ENCODE measurements at regions not wholly inside any gene's neighbourhood (a gene's known extent, or its start where the extent isn't known, plus 50 kb on each side); places are given as distances from the start of the nearest gene placed in this dataset.

DNA sequence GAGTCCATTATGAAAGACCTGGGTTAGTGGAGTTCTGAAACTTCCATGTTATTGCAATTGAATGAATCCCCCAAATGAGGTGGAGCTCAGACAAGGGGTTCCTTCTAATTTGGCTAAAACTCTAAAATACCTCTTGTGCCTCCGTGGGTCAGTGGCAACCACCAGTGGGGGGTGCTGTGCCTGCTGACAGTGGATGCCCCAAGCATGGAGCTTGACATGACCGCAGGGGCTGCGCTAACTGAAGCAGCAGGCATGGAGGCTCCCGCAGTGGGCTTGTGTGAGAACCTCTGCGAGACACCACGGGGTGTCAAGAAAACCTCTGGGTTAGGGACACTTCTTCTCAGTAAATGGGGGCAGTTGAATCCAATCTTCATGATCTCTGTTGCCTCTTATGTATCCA, 200.5 kb downstream of the DRD1 start:
- CTCF ChIA-PET: no interaction called here
- Histone ChIP-seq H3K9me2 (replicated peaks; ENCODE audit: low read length) (no peaks in the 10 kb centered on the region), H3K9ac (ENCODE audit: low read length) (no peak overlapping the region), H3K27me3 (ENCODE audit: low read length) (peaks cover 19% of the 10 kb centered on the region), H3K4me3 (ENCODE audit: low read length) (no peak overlapping the region), H3F3A (ENCODE audit: low read length, unreplicated experiment) (no peaks in the 10 kb centered on the region), H2AFZ (ENCODE audit: low read length) (no peak overlapping the region), H3K79me2 (ENCODE audit: low read length) (no peaks in the 10 kb centered on the region), H3K27ac (ENCODE audit: low read length) (no peak overlapping the region), H3K9me3 (ENCODE audit: low read length) (no peaks in the 10 kb centered on the region), H3K4me1 (ENCODE audit: insufficient read depth, low read length) (peaks cover 17% of the 10 kb centered on the region), H3K4me2 (ENCODE audit: low read length) (no peak overlapping the region), H3K36me3 (ENCODE audit: low read depth, low read length) (no peaks in the 10 kb centered on the region), H4K20me1 (ENCODE audit: low read length) (no peaks in the 10 kb centered on the region)
- BruUV-seq (replicated peaks): no TSS peak
- intact Hi-C loops (cut with micrococcal nuclease): no loop called here
- DNase-seq (no peak), ATAC-seq (no peak)
- POLR2A ChIA-PET (ENCODE audit: unreplicated experiment): no interaction called here
- TF ChIP-seq EZH2phosphoT487 (IDR thresholded peaks at IDR 0.05; ENCODE audit: borderline replicate concordance, low read length): no peak
- TF ChIP-seq CTCF (conservative IDR thresholded peaks at IDR 0.05; ENCODE audit: low read depth, low read length): no peak
- TF ChIP-seq EZH2 (IDR thresholded peaks at IDR 0.05; ENCODE audit: low read length, unreplicated experiment): no peak

GRCh38 chr5:175242207-175242606, 201.8 kb downstream of the DRD1 start:
- Histone ChIP-seq H3K9ac (ENCODE audit: low read length) (no peak overlapping the region), H3K4me1 (ENCODE audit: insufficient read depth, low read length) (peaks cover 13% of the 10 kb centered on the region), H3K4me2 (ENCODE audit: low read length) (no peak overlapping the region), H3K27me3 (ENCODE audit: low read length) (peaks cover 32% of the 10 kb centered on the region), H4K20me1 (ENCODE audit: low read length) (no peaks in the 10 kb centered on the region), H3K79me2 (ENCODE audit: low read length) (no peaks in the 10 kb centered on the region), H3F3A (ENCODE audit: low read length, unreplicated experiment) (no peaks in the 10 kb centered on the region), H2AFZ (ENCODE audit: low read length) (no peak overlapping the region), H3K27ac (ENCODE audit: low read length) (no peak overlapping the region), H3K4me3 (ENCODE audit: low read length) (no peak overlapping the region), H3K9me3 (ENCODE audit: low read length) (no peaks in the 10 kb centered on the region), H3K9me2 (replicated peaks; ENCODE audit: low read length) (no peaks in the 10 kb centered on the region), H3K36me3 (ENCODE audit: low read depth, low read length) (no peaks in the 10 kb centered on the region)
- BruUV-seq (replicated peaks): no TSS peak
- no peak for ATAC-seq
- ChIA-PET POLR2A (ENCODE audit: unreplicated experiment) (no interaction called here), CTCF (no interaction called here)
- DNase-seq: no peak
- intact Hi-C loops (cut with micrococcal nuclease): no loop called here
- TF ChIP-seq CTCF (conservative IDR thresholded peaks at IDR 0.05; ENCODE audit: low read depth, low read length): no peak
- no peak for TF ChIP-seq EZH2 (IDR thresholded peaks at IDR 0.05; ENCODE audit: low read length, unreplicated experiment)
- TF ChIP-seq EZH2phosphoT487 (IDR thresholded peaks at IDR 0.05; ENCODE audit: borderline replicate concordance, low read length): no peak

GRCh38 chr5:175238326-175238725, 205.7 kb downstream of the DRD1 start:
- Histone ChIP-seq H4K20me1 (ENCODE audit: low read length) (no peaks in the 10 kb centered on the region), H3K9ac (ENCODE audit: low read length) (no peak overlapping the region), H3K4me1 (ENCODE audit: insufficient read depth, low read length) (no peaks in the 10 kb centered on the region), H3K4me3 (ENCODE audit: low read length) (no peak overlapping the region), H3K9me2 (replicated peaks; ENCODE audit: low read length) (no peaks in the 10 kb centered on the region), H3F3A (ENCODE audit: low read length, unreplicated experiment) (no peaks in the 10 kb centered on the region), H3K4me2 (ENCODE audit: low read length) (no peak overlapping the region), H3K36me3 (ENCODE audit: low read depth, low read length) (no peaks in the 10 kb centered on the region), H3K9me3 (ENCODE audit: low read length) (no peaks in the 10 kb centered on the region), H3K27ac (ENCODE audit: low read length) (no peak overlapping the region), H2AFZ (ENCODE audit: low read length) (no peak overlapping the region), H3K79me2 (ENCODE audit: low read length) (no peaks in the 10 kb centered on the region), H3K27me3 (ENCODE audit: low read length) (peaks cover 39% of the 10 kb centered on the region)
- CTCF ChIA-PET: no interaction called here
- DNase-seq (no peak), ATAC-seq (no peak)
- POLR2A ChIA-PET (ENCODE audit: unreplicated experiment): no interaction called here
- intact Hi-C loops (cut with micrococcal nuclease): no loop called here
- no TSS peak for BruUV-seq (replicated peaks)
- TF ChIP-seq EZH2 (IDR thresholded peaks at IDR 0.05; ENCODE audit: low read length, unreplicated experiment): no peak
